ENCODE measurements at regions not wholly inside any gene's neighbourhood (a gene's known extent, or its start where the extent isn't known, plus 50 kb on each side); places are given as distances from the start of the nearest gene placed in this dataset.
A peak's percentile ranks its signal among the peaks of the same experiment; 100 is the strongest.

GRCh38 chr5:8150791-8151190, 281.8 kb downstream of the MTRR start:
- no peak for DNase-seq

DNA sequence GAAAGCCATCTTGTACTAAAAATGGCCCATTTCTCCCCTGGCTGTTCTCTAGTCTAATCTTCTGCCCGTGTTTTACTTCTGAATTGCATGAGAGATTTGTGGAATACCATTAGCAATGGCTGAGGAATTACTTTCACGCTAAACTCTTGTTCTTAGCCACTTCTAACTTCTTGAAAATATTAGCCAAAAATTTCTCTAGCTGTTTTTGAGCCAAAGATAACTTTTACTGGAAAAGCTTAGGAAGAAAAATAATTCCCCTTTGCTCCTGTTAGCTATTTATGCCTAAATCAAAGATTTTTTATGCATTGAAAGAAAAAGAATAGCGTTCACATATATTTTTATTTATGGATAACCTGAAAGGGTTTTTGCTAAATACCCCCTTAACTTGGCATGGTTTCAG, 287.8 kb downstream of the MTRR start:
- DNase-seq = no peak

GRCh38 chr5:8157320-8157822, 288.4 kb downstream of the MTRR start:
- no peak for DNase-seq

- peak; percentile 71 for DNase-seq
Measured at GRCh38 chr5:8176101-8176693, 307.2 kb downstream of the MTRR start.

GRCh38 chr5:8184455-8185063, 315.6 kb downstream of the MTRR start:
- DNase-seq = peak; percentile 36

DNA sequence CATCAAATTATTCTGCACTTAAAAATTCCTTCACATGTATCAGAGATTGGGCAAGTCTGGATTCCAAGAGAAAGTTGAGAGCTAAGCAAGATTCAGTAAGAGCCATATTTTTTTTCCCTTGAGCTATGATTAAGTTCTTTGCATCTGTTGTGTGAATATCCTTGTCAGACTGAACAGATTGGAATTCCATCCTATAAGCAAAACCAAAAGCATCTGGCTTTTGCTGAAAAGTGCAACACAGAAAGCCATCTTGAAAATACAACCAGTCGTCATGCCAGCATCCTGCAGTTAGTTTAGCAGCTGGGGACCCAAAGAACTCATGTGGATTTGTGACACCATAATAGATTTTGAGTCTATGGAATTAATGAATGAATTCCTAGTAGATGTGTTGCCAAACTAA, 316.9 kb downstream of the MTRR start:
- DNase-seq = no peak

- no peak for DNase-seq
Measured at GRCh38 chr5:8188874-8189565, 320.1 kb downstream of the MTRR start.

GRCh38 chr5:8192840-8193239, 323.9 kb downstream of the MTRR start:
- DNase-seq = peak; percentile 21

- no peak for DNase-seq
Measured at GRCh38 chr5:8196061-8196460, 327.1 kb downstream of the MTRR start.

- no peak for DNase-seq
Measured at GRCh38 chr5:8208307-8208706, 339.4 kb downstream of the MTRR start.

DNA sequence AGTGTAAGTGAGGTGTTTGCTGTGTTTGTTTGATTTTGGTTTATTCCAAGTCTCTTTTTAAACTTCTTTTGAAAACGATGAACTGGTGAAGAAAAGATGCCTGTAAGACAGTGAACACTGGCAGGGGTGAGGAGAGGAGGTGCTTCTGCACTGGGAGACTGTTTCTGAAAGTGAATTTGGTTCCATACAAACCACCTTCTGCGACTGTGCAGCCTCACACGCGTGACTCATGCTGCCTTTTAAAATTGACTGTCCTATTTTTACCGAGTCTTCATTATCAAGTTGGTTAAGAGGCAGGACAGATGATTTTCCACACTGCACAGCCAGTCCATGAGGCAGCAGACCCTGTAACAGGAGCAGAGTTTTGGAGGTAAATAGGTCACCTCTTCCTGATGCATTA, 340.6 kb downstream of the MTRR start:
- DNase-seq = no peak

DNA sequence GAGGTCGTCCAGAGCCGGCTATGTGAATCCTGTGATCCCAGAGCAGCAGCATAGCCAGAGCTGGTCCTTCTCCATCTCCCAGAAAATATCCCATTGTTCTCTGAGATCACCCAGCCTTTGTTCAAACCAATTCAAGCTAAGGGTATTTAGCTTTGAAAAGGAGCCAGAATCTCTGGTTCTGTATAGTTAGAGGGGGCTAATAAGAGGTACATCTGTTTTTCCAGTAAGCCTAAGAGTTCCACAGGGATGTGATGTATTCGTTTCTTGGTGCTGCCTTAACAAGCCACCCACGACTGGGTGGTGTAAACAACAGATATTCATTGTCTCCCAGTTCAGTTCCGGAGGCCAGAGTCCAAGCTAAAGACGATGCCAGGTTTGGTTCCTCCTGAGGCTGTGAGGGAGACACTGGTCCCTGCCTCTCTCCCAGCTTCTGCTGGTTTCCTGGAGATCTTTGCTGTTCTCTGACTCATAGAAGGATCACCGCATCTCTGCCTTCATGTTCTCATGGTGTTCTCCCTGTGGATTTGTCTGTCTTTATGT, 344.8 kb downstream of the MTRR start:
- no peak for DNase-seq

GRCh38 chr5:8216921-8217320, 348.0 kb downstream of the MTRR start:
- no peak for DNase-seq

DNA sequence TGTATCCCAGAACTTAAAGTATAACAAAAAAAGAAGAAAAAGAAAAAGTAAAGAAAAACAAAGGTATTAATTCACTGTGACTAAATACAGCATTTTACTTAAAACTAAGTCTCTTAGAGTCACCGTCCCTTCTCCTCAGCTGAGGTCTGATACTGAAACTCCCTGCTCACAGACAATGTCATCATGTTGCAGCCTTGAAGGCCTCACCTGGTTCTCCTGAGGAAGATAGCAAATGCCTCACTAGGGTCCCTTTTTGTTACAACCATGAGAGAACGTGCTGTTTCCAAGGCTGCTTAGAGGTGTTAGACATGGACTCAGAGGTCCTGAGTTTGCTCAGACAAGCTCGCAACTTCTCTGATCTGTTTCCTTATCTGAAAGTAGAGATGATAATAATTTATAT, 357.2 kb downstream of the MTRR start:
- no peak for DNase-seq

- DNase-seq = no peak
Measured at GRCh38 chr5:8227112-8227511, 358.2 kb downstream of the MTRR start.

DNA sequence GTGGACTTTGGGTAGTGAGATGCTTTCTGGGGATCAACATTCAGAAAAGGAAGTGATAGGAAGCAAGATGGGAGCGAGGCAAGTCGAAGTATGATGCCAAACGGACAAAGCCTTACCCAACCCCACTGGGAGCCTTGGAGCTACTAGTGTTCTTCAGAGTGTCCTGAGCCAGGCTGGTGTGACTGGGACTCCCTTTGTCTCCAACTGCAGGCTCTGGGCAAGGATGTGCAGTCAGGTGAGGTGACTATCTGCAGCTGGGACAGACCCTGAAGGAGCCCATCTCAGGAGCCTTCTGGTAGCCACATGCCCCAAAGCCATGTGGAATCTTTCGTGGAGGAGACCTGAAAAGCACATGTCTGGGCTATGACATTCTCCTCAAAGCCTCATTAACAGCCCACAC, 360.6 kb downstream of the MTRR start:
- DNase-seq = no peak

DNA sequence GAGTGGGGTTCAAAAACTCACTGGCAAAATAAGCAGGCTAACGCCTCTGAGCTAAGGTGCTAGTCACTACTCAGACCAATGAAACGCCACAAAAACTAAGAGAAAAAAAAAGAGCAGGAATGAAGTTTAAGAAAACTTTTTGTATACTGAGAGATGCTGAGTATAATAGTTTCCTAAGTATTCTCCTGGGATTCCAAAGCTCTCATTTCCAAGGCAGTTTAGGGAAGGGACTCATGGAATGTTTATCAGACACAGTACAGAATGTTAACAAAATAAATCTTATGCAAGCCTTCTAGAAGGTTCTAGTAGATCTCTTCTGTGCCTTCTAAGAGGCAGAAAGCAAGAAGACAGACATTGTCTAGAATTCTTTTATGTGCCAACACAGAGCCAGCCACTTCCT, 361.9 kb downstream of the MTRR start:
- no peak for DNase-seq

DNA sequence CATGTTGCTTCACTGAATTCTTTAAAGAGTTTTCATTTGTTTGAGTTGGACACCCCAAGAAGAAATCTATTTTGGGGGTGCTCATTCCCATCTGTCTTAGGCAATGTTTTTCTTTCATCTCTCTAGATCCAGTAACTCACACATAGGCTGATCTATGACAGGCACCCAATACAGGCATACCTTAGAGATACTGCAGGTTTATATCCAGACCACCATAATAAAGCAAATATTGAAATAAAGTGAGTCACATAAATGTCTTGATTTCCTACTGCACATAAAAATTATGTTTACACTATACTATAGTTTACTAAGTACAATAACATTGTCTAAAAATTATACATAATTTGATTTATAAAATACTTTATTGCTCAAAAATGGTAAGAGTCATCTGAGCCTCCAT, 364.5 kb downstream of the MTRR start:
- no peak for DNase-seq

GRCh38 chr5:8234179-8234770, 365.3 kb downstream of the MTRR start:
- no peak for DNase-seq

DNA sequence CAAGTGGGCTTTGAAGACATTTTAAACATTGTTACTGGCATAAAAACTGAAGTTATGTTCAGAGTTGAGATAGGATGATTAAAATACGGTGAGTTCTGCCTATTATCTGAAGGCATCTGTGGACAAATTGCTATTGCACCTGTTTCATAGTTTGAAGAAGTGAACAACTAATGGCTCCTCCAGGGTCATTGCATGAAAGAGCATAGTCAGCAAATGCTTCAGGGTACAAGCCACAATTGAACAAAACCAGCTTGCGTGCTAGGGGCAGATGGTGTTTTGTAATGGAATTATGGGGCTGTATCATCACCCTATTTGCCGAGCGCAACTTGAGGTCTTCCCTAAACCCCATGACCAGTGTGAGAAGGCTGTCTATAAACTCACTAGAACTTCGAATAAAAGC, 369.1 kb downstream of the MTRR start:
- DNase-seq = no peak

GRCh38 chr5:8239198-8239597, 370.2 kb downstream of the MTRR start:
- no peak for DNase-seq

- DNase-seq = no peak
Measured at GRCh38 chr5:8239646-8240045, 370.7 kb downstream of the MTRR start.

- no peak for DNase-seq
Measured at GRCh38 chr5:8241076-8241475, 372.1 kb downstream of the MTRR start.

DNA sequence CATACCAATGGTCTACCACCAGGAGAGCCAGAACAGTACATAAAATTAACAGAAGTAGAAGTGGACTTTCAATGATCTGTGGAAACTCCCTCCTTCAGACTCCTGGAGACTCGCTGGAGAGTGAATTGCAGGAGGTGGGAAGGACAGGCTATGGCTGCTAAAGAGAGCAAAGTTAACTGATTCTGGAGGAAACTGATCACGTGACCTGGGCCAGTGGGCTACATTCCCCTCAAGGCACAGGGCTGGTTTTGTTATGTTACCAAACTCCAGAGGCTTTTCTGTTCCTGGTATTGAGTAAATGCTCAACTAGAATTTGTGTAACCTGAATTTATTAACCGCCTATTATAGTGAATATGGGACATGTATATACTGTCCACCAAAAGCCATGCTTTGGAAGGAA, 372.6 kb downstream of the MTRR start:
- no peak for DNase-seq
